ENCODE measurements at regions not wholly inside any gene's neighbourhood (a gene's known extent, or its start where the extent isn't known, plus 50 kb on each side); places are given as distances from the start of the nearest gene placed in this dataset.

GRCh38 chr10:9684186-9684585 lies 1333.5 kb upstream of the CELF2 start:
- TF ChIP-seq ZNF274 (IDR thresholded peaks at IDR 0.05; ENCODE audit: low read depth, low read length) (no peak), YY1 (IDR thresholded peaks at IDR 0.05; ENCODE audit: insufficient read depth, insufficient read length) (no peak), SUZ12 (IDR thresholded peaks at IDR 0.05; ENCODE audit: extremely low read depth, insufficient read depth, insufficient read length) (no peak)
